NOMO-1 treated with DMSO at 0.1 percent for 48 hours (cell line): ENCODE measurements at regions not wholly inside any gene's neighbourhood (a gene's known extent, or its start where the extent isn't known, plus 50 kb on each side); places are given as distances from the start of the nearest gene placed in this dataset.

Experiments used
- DNase-seq: peaks from one replicate; lab custom pipeline; 2025; ENCODE audit not compliant: unreplicated experiment; lab: John Stamatoyannopoulos, UW

GRCh38 chr11:103530257-103530656 is 421.0 kb downstream of the DYNC2H1 start:
- no peak for DNase-seq

GRCh38 chr11:103532133-103532788 is 423.0 kb downstream of the DYNC2H1 start:
- DNase-seq = no peak

DNA sequence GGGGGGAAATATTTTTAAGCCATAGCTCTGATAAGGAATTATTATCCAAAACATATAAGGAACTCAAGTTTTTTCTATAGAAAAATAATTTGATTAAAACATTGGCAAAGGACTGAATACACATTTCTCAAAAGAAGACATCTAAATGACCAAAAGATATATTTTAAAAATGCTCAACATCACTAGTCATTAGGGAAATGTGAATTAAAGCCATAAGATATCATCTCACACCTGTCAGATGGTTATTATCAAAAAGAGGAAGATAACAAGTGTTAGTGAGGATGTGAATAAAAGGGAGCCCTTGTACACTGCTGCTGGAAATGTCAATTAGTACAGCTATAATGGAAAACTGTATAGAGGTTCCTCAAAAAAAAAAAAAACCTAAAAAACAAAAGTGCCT is 425.0 kb downstream of the DYNC2H1 start:
- no peak for DNase-seq

- no peak for DNase-seq
Observed at GRCh38 chr11:103534959-103535358, 425.7 kb downstream of the DYNC2H1 start.

GRCh38 chr11:103536335-103536722 is 427.1 kb downstream of the DYNC2H1 start:
- DNase-seq = no peak

GRCh38 chr11:103537904-103538502 is 428.8 kb downstream of the DYNC2H1 start:
- DNase-seq = peak; percentile 28

GRCh38 chr11:103539166-103539565 is 429.9 kb downstream of the DYNC2H1 start:
- DNase-seq = no peak

DNA sequence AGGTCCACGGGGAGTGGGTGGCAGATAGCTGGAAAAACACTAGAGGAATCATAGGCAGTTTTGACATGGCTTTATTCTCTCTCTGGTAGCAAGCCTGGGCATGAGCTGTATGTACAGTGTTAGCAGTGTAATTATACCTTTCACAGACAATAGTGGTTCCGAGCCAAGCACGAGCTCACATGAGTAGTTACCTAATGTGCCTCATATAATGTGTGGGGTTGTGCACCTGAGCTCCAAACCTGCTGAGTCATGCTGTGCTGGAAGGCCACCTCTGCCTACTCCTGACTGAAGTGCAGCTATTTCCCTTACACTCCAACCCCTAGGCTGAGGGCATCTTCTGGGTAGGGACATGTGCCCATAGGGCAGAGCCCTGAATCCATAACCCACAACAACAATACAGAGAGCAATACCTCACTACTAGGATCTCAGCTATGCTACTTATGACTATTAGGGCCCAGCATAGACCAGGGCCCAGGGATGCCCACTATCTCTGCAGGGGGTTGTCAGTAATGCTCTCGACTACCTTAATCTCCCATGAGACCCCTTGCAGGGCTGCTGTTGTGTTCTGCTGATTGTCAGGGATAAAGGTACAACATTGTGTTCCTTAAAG is 432.1 kb downstream of the DYNC2H1 start:
- DNase-seq = no peak

DNA sequence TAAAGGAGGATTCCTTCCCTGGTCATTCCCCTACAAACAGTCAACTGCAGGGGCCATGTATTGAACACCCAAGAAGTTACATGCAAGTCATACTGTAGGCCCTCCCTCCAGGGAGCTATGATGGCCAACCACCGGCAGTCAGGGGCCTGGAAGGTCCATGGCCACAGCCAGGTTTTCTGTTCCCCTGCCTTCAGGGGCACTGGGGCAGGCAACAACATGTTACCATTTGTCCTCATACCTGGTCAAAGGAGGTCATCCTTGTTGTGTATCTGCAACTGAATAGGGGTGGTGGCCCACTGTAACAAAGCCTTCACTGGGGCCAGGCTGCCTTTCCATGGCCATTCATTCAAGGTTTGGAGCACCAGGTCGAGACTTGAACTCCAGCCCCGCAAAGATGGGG is 433.6 kb downstream of the DYNC2H1 start:
- no peak for DNase-seq

- no peak for DNase-seq
Observed at GRCh38 chr11:103543456-103543855, 434.2 kb downstream of the DYNC2H1 start.

- no peak for DNase-seq
Observed at GRCh38 chr11:103544874-103545273, 435.6 kb downstream of the DYNC2H1 start.

DNA sequence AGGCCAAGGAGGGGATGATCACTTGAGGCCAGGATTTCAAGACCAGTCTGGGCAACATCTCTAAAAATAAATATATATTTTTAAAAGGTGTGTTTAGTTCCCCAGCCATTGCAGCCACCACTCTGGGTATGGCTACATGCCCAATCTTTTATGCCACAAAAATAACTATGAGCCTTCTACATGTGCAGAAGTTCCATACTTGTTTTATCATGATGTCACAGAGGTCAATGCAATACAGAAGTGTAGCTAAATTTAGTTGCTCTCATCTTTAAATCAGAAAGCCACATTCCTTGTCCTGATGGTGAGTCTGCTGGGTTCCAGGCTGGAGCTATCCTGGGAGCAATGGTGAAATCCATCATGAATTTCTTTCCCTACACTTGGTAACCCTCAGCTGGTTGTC is 436.3 kb downstream of the DYNC2H1 start:
- no peak for DNase-seq

DNA sequence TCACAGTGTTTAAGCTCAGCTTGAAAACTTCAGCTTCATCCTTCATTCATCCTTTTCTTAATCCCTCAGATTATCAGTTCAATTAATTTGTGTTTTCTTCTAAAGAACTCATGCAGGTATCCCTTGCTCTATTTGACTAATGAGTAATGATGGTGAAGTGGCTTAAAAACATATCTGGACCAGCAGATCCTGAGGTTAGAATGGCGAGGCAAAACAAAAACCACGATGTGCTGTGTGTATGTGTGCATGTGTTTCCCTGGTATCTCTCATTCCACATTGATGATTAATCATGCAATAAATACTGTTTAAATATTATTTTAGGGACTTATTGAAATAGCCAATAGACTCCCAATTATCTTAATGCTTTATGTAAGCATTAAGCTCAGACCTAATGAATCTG is 437.0 kb downstream of the DYNC2H1 start:
- DNase-seq = no peak

- DNase-seq = no peak
Observed at GRCh38 chr11:103547024-103547423, 437.8 kb downstream of the DYNC2H1 start.

- DNase-seq = no peak
Observed at GRCh38 chr11:103547691-103548090, 438.5 kb downstream of the DYNC2H1 start.

GRCh38 chr11:103548838-103549237 is 439.6 kb downstream of the DYNC2H1 start:
- DNase-seq = no peak

DNA sequence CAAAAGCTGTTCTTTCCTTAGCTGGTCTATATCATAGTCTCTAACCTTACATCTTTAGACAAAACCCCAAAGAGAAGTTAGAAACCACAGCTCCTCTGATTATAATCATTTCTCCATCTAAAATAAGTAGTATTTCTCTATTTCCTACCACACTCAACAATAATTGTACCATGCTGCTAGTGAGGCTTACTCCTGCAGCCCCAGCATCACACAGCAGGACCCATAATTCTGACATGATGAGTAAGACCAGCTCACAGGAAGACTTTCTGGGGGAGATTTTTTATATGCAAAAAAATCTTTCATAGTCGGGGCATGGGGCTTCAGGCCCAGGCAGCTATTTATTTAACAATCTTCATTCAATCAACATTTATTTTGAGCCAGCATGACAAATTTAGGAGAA is 441.6 kb downstream of the DYNC2H1 start:
- DNase-seq = no peak

- DNase-seq = no peak
Observed at GRCh38 chr11:103552086-103552485, 442.9 kb downstream of the DYNC2H1 start.

GRCh38 chr11:103556171-103556570 is 446.9 kb downstream of the DYNC2H1 start:
- DNase-seq = no peak

DNA sequence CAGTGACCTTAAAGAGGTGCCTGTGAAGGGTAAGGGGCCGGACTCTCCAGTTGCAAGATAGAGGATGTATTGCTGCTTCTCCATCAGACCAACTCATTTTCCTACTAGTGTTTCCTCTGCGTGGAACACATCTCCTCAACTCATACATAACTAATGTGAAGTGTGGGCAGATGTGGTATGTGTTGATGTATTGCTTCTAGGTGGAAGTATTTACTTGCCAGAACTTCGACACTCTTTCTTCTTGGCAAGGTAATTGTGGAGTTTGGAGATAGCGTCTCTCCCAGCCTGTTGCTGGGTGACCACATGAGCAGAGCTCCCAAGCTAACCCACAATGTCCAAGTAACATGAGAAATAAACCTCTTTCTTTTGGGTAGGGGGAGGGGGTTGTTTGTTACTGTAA is 456.9 kb downstream of the DYNC2H1 start:
- no peak for DNase-seq

DNA sequence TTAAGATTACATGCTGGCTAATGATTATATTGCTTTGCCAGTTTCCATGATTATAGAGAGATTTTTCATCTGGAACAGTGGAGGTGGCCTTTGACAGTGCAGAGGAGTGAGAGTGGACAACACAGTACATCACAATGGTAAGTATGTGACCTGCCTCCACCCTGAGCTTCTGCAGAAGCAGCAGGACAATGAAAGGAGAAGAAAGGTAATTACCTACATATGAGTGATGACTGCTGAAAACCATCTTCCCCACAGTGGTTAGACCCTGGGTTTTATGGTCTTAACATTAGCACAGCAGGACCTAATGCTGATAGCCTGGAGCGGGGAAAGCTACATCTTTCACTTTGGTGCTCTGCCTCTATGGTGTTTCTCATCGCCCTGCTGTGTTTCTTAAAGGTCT is 454.7 kb upstream of the DDI1 start:
- no peak for DNase-seq

GRCh38 chr11:103582351-103582909 is 454.0 kb upstream of the DDI1 start:
- DNase-seq = no peak
